ENCODE measurements at regions not wholly inside any gene's neighbourhood (a gene's known extent, or its start where the extent isn't known, plus 50 kb on each side); places are given as distances from the start of the nearest gene placed in this dataset.

- Mint-ChIP-seq H3K27ac (no peak overlapping the region), H3K4me1 (ENCODE audit: low read depth) (no peaks in the 10 kb centered on the region), H3K27me3 (ENCODE audit: insufficient read depth) (peaks cover 2% of the 10 kb centered on the region), H3K9me3 (no peaks in the 10 kb centered on the region), H3K4me3 (no peak overlapping the region), H3K36me3 (ENCODE audit: low read depth) (no peaks in the 10 kb centered on the region)
- DNase-seq (ENCODE audit: low spot score), result no peak
- intact Hi-C loops (cut with micrococcal nuclease), result no loop called here
Measured at GRCh38 chr17:74108126-74108705, 95.3 kb upstream of the RPL38 start.

- H3K36me3 Mint-ChIP-seq (ENCODE audit: low read depth), result no peaks in the 10 kb centered on the region
- H3K9me3 Mint-ChIP-seq, result no peaks in the 10 kb centered on the region
- peaks cover 4% of the 10 kb centered on the region for H3K27me3 Mint-ChIP-seq (ENCODE audit: insufficient read depth)
- DNase-seq (ENCODE audit: low spot score), result no peak
- H3K27ac Mint-ChIP-seq, result no peak overlapping the region
- no peak overlapping the region for H3K4me3 Mint-ChIP-seq
- intact Hi-C loops (cut with micrococcal nuclease), result no loop called here
- no peaks in the 10 kb centered on the region for H3K4me1 Mint-ChIP-seq (ENCODE audit: low read depth)
Measured at GRCh38 chr17:74110467-74110866, 93.0 kb upstream of the RPL38 start.

GRCh38 chr17:74113326-74113725, 90.2 kb upstream of the RPL38 start:
- H3K4me3 Mint-ChIP-seq, result no peak overlapping the region
- H3K27ac Mint-ChIP-seq, result no peak overlapping the region
- DNase-seq (ENCODE audit: low spot score), result no peak
- H3K27me3 Mint-ChIP-seq (ENCODE audit: insufficient read depth), result peaks cover 8% of the 10 kb centered on the region
- no peaks in the 10 kb centered on the region for H3K36me3 Mint-ChIP-seq (ENCODE audit: low read depth)
- intact Hi-C loops (cut with micrococcal nuclease), result no loop called here
- H3K4me1 Mint-ChIP-seq (ENCODE audit: low read depth), result no peaks in the 10 kb centered on the region
- H3K9me3 Mint-ChIP-seq, result no peaks in the 10 kb centered on the region

- intact Hi-C loops (cut with micrococcal nuclease), result no loop called here
- H3K27ac Mint-ChIP-seq, result no peak overlapping the region
- H3K4me1 Mint-ChIP-seq (ENCODE audit: low read depth), result no peaks in the 10 kb centered on the region
- no peak overlapping the region for H3K4me3 Mint-ChIP-seq
- DNase-seq (ENCODE audit: low spot score), result no peak
- H3K27me3 Mint-ChIP-seq (ENCODE audit: insufficient read depth), result peaks cover 7% of the 10 kb centered on the region
- H3K9me3 Mint-ChIP-seq, result no peaks in the 10 kb centered on the region
- no peaks in the 10 kb centered on the region for H3K36me3 Mint-ChIP-seq (ENCODE audit: low read depth)
Measured at GRCh38 chr17:74113952-74114351, 89.5 kb upstream of the RPL38 start.

GRCh38 chr17:74114881-74115470, 88.5 kb upstream of the RPL38 start:
- DNase-seq (ENCODE audit: low spot score), result no peak
- Mint-ChIP-seq H3K27ac (no peak overlapping the region), H3K36me3 (ENCODE audit: low read depth) (no peaks in the 10 kb centered on the region), H3K9me3 (no peaks in the 10 kb centered on the region), H3K27me3 (ENCODE audit: insufficient read depth) (peaks cover 8% of the 10 kb centered on the region), H3K4me3 (no peak overlapping the region), H3K4me1 (ENCODE audit: low read depth) (no peaks in the 10 kb centered on the region)
- intact Hi-C loops (cut with micrococcal nuclease), result no loop called here

GRCh38 chr17:74115586-74115985, 87.9 kb upstream of the RPL38 start:
- Mint-ChIP-seq H3K4me1 (ENCODE audit: low read depth) (no peaks in the 10 kb centered on the region), H3K9me3 (no peaks in the 10 kb centered on the region), H3K36me3 (ENCODE audit: low read depth) (no peaks in the 10 kb centered on the region), H3K4me3 (no peak overlapping the region), H3K27me3 (ENCODE audit: insufficient read depth) (peaks cover 8% of the 10 kb centered on the region), H3K27ac (no peak overlapping the region)
- intact Hi-C loops (cut with micrococcal nuclease), result no loop called here
- no peak for DNase-seq (ENCODE audit: low spot score)

- Mint-ChIP-seq H3K27ac (no peak overlapping the region), H3K27me3 (ENCODE audit: insufficient read depth) (peaks cover 8% of the 10 kb centered on the region), H3K9me3 (no peaks in the 10 kb centered on the region), H3K4me3 (no peak overlapping the region), H3K4me1 (ENCODE audit: low read depth) (no peaks in the 10 kb centered on the region), H3K36me3 (ENCODE audit: low read depth) (no peaks in the 10 kb centered on the region)
- no peak for DNase-seq (ENCODE audit: low spot score)
- intact Hi-C loops (cut with micrococcal nuclease), result no loop called here
Measured at GRCh38 chr17:74116087-74116717, 87.3 kb upstream of the RPL38 start.

GRCh38 chr17:74117087-74117698, 86.3 kb upstream of the RPL38 start:
- DNase-seq (ENCODE audit: low spot score), result no peak
- intact Hi-C loops (cut with micrococcal nuclease), result no loop called here
- H3K27me3 Mint-ChIP-seq (ENCODE audit: insufficient read depth), result peaks cover 8% of the 10 kb centered on the region
- H3K9me3 Mint-ChIP-seq, result no peaks in the 10 kb centered on the region
- no peaks in the 10 kb centered on the region for H3K36me3 Mint-ChIP-seq (ENCODE audit: low read depth)
- no peak overlapping the region for H3K4me3 Mint-ChIP-seq
- no peak overlapping the region for H3K27ac Mint-ChIP-seq
- H3K4me1 Mint-ChIP-seq (ENCODE audit: low read depth), result no peaks in the 10 kb centered on the region

GRCh38 chr17:74117999-74118421, 85.5 kb upstream of the RPL38 start:
- intact Hi-C loops (cut with micrococcal nuclease), result no loop called here
- Mint-ChIP-seq H3K27ac (no peak overlapping the region), H3K4me1 (ENCODE audit: low read depth) (no peaks in the 10 kb centered on the region), H3K9me3 (no peaks in the 10 kb centered on the region), H3K27me3 (ENCODE audit: insufficient read depth) (peaks cover 8% of the 10 kb centered on the region), H3K4me3 (no peak overlapping the region), H3K36me3 (ENCODE audit: low read depth) (no peaks in the 10 kb centered on the region)
- no peak for DNase-seq (ENCODE audit: low spot score)

- Mint-ChIP-seq H3K27me3 (ENCODE audit: insufficient read depth) (peaks cover 8% of the 10 kb centered on the region), H3K9me3 (no peaks in the 10 kb centered on the region), H3K36me3 (ENCODE audit: low read depth) (no peaks in the 10 kb centered on the region), H3K4me3 (no peak overlapping the region), H3K4me1 (ENCODE audit: low read depth) (no peaks in the 10 kb centered on the region), H3K27ac (no peak overlapping the region)
- intact Hi-C loops (cut with micrococcal nuclease), result no loop called here
- DNase-seq (ENCODE audit: low spot score), result no peak
Measured at GRCh38 chr17:74118504-74118903, 85.0 kb upstream of the RPL38 start.

GRCh38 chr17:74119049-74119580, 84.4 kb upstream of the RPL38 start:
- H3K4me1 Mint-ChIP-seq (ENCODE audit: low read depth), result no peaks in the 10 kb centered on the region
- no peak overlapping the region for H3K4me3 Mint-ChIP-seq
- no peaks in the 10 kb centered on the region for H3K9me3 Mint-ChIP-seq
- DNase-seq (ENCODE audit: low spot score), result no peak
- H3K36me3 Mint-ChIP-seq (ENCODE audit: low read depth), result no peaks in the 10 kb centered on the region
- H3K27me3 Mint-ChIP-seq (ENCODE audit: insufficient read depth), result peaks cover 8% of the 10 kb centered on the region
- no peak overlapping the region for H3K27ac Mint-ChIP-seq
- intact Hi-C loops (cut with micrococcal nuclease), result no loop called here

- peaks cover 8% of the 10 kb centered on the region for H3K27me3 Mint-ChIP-seq (ENCODE audit: insufficient read depth)
- no peak overlapping the region for H3K4me3 Mint-ChIP-seq
- no peaks in the 10 kb centered on the region for H3K36me3 Mint-ChIP-seq (ENCODE audit: low read depth)
- intact Hi-C loops (cut with micrococcal nuclease), result no loop called here
- DNase-seq (ENCODE audit: low spot score), result no peak
- no peak overlapping the region for H3K27ac Mint-ChIP-seq
- H3K9me3 Mint-ChIP-seq, result no peaks in the 10 kb centered on the region
- no peaks in the 10 kb centered on the region for H3K4me1 Mint-ChIP-seq (ENCODE audit: low read depth)
Measured at GRCh38 chr17:74119965-74120364, 83.5 kb upstream of the RPL38 start.

- no peaks in the 10 kb centered on the region for H3K4me1 Mint-ChIP-seq (ENCODE audit: low read depth)
- no peak for DNase-seq (ENCODE audit: low spot score)
- H3K27me3 Mint-ChIP-seq (ENCODE audit: insufficient read depth), result peaks cover 3% of the 10 kb centered on the region
- H3K27ac Mint-ChIP-seq, result no peak overlapping the region
- no peaks in the 10 kb centered on the region for H3K36me3 Mint-ChIP-seq (ENCODE audit: low read depth)
- H3K4me3 Mint-ChIP-seq, result no peak overlapping the region
- no peaks in the 10 kb centered on the region for H3K9me3 Mint-ChIP-seq
- intact Hi-C loops (cut with micrococcal nuclease), result no loop called here
Measured at GRCh38 chr17:74123350-74123749, 80.1 kb upstream of the RPL38 start.
